Activated CD4-positive, alpha-beta T cell treated with anti-CD3 and anti-CD28 coated beads for 24 hours (primary cell): ENCODE measurements at regions not wholly inside any gene's neighbourhood (a gene's known extent, or its start where the extent isn't known, plus 50 kb on each side); places are given as distances from the start of the nearest gene placed in this dataset.
"Not testable (repeated sequence)": the region's sequence is repeated elsewhere in the genome, so short reads cannot be mapped to it uniquely, and the experiment has no call there.

Experiments used
- DNase-seq, 2 donors: peaks; one replicate each; pipeline ENCODE4 v3.0.0-alpha.2; 2020; ENCODE audit warnings: low read depth in 2 of 2

DNA sequence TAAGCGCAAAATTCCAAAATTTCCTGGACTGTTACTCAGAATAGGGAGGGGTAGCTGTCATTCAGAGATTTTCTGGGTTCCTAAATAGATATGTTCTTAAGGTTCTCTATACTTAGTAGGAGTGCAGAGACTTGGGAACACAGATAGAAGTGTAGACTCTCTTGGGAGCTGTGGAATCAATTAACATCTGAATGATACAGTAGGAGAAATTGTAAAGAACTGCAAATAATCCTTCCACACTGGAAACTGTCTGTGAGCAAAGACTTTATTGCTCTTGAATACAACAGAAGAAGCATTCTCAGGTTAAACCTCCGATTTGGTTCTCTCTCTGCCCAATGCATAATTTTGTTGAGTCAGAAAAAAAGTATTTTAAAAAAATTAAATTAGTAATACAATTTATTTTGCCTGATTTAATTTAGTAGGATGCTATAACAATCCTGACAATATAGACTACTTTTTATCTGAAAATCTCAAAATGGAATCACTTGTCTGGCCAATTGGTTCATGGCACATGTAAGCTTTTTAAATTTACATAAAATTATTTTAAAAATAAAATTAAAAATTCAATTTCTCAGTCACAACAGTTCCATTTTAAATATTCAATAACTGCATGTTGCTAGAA lies 1754.3 kb downstream of the PLA2G4A start:
- no peak for DNase-seq

DNA sequence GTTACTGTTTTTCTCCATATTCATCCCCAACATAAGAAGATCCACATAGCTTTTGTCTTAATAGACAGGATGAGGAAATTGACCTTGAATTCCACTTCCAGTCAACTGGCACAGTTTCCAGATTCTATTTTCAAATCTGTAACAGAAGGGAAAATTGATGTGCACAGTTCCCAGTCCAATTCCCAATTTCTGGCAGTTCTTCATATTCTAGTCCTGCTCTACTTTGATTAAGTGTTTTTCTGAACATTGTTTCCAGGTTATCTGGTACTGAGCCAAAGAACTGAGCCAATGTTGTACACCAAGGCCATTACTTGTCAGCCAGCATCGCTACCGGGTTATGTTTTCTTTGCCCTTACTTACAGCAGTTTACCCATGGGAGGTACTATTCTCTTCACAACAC lies 1755.4 kb downstream of the PLA2G4A start:
- no peak for DNase-seq

DNA sequence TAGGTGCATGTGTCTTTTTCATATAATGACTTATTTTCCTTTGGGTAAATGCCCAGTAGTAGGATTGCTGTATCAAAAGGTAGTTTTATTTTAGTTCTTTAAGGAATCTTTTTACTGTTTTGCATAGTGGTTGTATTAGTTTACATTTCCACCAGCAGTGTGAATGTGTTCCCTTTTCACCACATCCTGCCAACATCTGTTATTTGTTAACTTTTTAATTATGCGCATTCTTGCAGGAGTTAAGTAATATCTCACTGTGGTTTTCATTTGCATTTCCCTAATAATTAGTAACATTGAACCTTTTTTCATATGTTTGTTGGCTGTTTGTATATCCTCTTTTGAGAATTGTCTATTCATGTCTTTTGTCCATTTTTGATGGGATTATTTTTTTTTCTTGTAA lies 1761.9 kb downstream of the PLA2G4A start:
- no peak for DNase-seq

DNA sequence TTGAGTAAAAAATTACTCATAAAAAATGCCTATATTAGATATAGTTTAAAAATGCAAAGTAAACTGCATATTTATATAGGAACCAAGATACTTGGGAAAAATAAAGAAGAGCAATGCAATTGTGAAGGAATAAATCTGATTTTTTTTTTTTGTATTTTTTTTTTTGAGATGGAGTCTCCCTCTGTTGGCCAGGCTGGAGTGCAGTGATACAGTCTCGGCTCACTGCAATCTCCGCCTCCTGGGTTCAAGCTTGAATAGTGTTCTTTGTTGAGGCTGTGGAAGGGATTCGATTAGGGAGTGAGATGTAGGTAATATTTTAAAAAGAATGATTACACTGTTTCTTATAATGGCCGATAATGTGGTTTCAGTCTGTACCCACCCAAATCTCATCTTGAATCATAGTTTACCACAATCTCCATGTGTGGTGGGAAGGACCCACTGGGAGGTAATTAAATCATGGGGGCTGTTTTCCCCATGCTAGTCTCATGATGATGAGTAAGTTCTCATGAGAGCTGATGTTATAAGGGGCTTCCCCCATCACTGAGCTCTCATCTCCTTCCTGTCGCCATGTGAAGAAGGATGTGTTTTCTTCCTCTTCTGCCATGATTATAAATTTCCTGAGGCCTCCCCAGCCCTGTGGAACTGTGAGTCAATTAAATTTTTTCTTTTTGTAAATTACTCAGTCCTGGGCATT lies 1765.9 kb downstream of the PLA2G4A start:
- DNase-seq, result no peak

DNA sequence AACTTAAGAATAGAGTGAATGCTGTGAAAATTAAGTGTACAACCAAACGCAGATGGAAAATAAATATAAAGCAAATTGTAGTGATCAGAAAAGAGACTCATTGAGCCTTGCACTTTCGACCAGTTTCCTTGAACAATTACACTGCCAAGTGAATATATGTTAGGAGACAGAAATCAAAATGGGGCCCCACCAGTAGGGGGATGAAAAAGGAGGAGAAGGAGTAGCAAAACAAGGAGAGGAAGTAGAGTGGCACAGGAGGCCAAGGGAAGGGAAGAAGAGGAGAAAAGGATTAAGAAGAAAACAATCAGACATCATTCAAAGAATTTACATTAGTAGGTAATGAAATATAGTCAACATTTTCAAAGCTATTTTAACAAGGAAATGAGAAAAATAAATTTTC lies 1770.6 kb downstream of the PLA2G4A start:
- DNase-seq, result no peak

DNA sequence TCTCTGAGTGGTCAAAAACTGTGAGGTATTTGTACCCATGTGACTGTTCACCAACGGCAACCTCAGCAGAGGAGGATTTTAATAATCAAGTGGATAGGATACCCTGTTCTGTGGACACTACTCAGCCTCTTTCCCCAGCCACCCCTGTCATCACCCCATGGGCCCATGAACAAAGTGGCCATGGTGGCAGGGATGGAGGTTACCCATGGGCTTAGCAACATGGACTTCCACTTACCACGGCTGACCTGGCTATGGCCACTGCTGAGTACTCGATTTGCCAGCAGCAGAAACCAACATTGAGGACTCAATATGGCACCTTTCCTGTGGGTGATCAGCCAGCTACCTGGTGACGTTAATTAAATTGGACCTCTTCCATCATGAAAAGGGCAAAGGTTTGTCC lies 1782.7 kb downstream of the PLA2G4A start:
- DNase-seq, result no peak

DNA sequence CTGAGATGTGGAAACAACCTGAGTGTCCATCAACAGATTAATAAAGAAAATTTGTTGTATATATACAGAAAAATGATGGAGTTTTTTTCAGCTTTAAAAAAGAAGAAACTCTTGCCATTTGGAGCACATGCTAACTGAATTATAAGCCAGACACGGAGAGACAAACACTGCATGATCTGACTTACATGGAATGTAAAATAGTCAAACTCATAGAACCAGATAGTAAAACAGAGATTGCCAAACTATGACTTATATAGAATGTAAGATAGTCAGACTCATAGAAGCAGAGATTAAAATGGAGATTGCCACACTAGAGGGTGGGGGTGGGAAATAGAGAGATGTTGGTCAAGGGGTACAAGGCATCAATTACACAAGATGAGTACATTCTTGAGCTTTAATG lies 1786.6 kb downstream of the PLA2G4A start:
- DNase-seq, result no peak

DNA sequence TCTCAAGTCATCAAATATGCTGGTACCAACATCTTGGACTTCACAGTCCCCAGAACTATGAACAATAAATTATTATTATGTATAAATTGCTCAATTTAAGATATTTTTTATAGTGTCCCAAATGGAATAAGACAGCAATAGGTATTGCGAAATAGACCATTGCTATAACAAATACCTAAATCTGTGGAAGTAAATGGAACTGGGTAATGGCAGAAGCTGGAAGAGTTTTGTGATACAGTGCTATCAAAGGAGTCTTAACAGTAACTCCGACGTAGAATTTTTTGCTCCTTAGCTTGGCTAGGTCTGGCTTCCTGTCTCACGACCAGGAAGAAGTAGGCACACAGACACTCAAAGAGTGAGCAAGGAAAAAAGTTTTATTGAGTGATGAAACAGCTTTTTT lies 1791.5 kb downstream of the PLA2G4A start:
- no peak for DNase-seq

DNA sequence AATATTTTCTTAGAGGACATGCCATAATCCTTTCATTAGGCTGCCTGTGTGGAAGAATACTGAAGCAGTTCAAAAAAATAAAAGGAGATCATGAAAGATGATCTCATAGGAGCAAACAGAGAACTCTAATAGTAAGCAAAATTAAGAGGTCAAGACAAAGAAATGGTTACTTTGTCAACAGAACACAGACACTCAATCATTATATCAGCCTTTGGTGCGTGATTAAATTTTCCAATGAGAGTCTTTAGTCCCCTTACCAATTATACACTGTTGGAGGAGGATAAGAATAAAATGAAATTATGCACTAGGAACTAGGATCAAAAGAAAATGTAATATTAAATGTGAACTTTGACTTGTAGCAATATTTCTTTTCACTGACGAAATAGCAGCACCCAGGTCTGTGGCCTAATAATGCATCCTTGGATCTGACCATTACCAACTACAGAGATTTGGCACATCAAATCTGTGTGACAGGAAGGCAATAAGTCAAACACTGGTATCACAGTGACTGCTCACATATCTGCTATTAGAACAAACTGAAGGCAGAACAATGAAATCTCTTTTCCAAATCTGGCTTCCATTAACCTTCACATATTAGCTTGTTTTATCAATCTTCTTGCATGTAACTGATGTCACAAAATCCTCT lies 1812.9 kb downstream of the PLA2G4A start:
- no peak for DNase-seq

DNA sequence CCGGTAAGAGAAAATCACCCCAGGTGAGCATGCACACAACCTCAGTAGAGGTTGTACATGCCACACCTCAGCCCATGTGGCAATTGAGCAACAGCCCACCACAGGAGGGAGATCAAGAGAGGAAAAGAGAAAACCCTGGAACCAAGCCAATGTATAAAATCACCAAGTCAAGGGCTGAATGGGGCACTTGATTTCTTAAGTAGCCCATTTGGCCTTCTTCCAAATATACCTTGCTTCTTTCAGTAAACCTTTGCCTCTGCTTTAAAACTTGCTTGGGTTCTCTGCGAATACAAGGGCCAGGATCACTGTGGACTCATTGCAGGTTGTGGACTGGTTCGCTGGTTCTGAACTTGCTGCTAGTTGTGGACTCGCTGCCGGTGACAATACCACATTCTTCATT lies 1814.0 kb downstream of the PLA2G4A start:
- no peak for DNase-seq

DNA sequence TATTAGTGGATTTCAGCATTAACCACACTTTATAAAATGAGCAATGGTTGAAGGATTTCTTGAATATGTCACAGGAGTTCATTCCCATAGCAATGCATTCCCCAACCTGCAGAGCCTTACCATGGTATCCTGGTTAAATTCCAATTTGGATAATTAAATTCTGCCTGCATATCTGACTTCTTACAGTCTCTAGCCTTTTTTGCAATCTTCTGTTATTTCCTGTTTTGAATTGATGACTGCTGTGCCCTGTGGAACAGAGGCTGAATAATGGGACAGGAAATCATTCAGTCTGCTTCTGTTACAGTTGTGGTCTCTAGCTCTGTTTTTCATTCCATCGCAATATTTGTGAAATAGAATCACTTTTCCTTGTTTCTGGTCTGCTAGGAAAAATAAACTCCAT lies 1823.9 kb downstream of the PLA2G4A start:
- no peak for DNase-seq

DNA sequence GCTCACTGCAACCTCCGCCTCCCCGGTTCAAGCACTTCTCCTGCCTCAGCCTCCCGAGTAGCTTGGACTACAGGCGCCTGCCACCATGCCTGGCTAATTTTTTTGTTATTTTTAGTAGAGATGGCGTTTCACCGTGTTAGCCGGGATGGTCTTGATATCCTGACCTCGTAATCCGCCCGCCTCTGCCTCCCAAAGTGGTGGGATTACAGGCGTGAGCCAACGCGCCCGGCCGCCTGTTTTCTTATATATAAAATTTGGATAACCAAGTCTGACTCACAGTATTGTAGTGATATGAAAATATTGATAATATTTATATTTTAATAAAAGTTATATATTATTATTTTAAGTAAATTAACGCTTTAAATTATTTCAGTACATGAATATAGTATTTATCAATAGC lies 1821.7 kb downstream of the BRINP3 start:
- not testable (repeated sequence) for DNase-seq

DNA sequence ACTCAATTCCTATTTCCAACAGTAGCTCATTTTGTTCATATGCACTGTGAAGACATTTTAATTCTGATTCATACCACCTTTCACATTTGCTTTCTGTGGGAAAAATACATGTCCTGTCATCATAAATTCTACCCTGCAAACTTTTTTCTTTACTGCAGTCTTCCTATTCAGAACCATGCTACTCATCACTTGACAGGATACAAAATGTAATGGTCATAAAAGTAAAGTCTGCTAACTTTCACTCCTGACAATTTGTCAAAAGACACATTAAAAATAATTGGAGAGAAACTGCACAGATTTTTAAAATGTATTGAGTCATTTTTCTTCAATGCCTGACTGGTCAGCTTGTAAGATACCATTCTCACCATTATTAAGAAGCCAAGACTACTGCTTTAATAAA lies 1817.1 kb downstream of the BRINP3 start:
- DNase-seq, result no peak

DNA sequence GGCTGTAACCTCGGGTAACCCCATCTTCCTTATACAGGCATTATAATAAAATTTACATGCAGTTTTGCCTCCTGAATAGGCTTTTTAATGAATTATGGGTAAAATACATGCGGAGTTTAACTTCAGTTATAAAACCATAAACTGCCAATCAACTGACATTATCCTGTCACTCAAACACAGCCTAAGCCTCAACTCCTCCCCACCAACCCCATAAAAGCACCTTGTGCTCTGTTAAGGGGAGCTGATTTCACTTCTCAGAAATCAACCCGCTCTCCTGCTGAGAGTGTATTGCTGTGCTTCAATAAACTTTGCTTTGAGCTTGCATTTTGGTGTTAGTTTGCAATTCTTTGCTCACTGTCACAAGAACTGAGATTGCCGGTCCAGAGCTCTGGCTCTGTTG lies 1812.2 kb downstream of the BRINP3 start:
- no peak for DNase-seq

DNA sequence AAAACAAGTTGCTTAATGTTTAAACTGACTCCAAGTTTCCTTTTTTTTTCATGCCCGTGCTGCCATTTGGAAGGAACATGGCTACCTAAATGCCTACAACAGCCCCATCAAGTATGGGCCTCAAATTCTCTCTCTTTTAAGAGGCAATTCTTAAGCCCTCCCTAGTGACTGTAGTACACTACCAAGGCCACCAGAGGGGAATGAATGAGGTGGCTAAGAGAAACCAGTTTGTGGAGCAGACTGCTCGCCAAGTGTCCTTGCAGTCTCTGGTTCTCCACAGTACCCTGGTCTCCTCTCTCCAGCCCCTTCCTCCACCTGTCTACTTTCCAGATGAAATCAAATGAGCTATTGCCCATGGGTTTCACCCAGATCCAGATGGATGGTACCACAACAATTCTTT lies 1809.6 kb downstream of the BRINP3 start:
- DNase-seq, result no peak

DNA sequence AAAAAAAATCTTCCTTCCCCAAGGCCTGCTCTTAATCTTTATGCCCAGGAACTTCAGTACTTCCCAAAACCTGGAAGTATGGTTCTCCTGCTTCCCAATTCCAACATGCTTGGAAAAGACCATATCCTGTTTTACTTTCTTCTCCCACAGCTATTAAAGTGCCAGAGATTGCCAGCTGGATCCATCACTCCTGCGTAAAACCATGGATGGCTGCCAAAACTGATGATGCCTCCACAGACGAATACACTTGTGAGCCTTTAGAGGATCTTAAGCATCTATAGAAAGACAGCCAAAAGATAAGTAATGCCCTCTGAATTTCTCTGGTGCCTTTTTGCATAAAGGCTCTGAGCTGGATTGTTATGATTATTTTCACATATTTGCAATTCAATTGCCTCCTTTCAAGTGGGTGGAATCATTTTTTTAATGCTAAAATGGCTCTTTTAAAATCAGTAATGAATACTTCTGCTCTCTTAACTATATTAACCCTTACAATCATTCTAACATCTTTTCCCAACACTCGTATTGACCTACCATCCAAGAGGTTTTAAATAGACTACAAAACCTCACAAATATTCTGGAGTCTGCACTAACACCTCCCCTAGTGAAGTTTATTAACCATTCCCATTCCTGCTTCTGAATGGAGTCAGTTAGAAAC lies 1807.8 kb downstream of the BRINP3 start:
- no peak for DNase-seq

DNA sequence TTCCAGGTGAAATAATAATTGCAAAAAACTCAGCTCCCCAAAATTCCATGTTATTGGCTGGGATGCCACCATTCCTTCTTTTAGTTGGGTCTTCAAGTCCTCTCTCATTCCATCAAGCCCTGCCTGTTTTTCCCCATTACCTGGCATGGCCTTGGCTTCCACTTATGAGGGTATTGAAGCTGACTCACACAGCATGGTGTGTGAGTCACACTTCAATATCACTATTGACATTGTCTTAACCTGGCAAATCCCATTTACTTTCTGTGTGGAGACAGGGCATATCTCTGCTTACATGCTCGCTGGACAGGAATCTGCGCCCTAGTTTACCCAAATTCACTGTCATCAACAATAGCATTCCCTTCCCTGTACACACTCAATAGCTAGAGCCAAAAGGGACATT lies 1806.8 kb downstream of the BRINP3 start:
- DNase-seq, result no peak

DNA sequence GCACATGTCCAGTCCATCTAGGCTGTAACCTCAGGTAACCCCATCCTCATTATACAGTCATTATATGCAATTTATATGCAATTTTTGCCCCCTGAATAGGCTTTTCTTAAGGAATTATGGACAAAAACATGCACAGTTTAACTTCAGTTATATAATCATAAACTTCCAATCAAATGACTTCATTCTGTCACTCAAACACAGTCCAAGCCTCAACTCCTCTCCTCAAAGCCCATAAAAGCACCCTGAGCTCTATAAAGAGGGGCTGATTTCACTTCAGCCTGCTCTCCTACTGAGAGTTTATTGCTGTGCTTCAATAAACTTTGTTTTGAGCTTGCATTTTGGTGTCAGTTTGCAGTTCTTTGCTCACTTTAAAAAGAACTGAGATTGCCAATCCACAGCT lies 1805.5 kb downstream of the BRINP3 start:
- no peak for DNase-seq

DNA sequence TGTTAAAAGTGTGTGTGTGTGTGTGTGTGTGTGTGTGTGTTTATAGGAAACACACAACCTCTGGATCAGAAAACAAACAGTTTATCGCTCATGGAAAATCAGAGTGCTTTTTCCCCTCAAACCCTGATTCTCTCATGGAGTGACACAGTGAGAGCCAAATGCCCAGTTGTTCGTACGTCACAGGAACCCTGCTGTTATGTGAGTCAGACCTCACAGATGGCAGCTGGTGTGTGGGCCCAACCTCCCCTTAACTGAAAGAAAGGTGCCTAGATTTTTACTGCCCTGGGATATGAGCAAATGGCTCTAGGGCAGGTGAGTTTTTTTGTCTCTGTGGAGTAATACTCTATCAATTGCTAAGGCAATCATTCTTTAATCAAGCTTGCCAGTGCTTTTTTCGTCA lies 1788.1 kb downstream of the BRINP3 start:
- no peak for DNase-seq

DNA sequence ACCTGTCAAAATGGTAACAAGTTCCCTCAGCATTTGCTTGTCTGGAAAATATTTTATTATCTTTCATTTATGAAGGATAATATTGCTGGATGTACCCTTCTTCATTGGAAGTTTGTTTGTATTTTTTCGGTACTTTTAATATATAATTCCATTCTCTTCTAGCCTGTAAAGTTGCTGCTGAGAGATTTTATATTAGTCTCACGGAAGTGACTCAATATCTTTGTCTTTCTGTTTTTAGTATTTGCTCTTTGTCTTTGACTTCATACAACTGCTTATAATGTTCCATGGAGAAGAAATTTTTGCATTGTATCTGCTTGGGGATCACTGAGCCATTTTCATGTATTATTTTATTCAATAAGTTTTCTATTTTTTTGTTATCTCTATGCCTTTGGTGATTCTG lies 1777.5 kb downstream of the BRINP3 start:
- DNase-seq, result no peak

DNA sequence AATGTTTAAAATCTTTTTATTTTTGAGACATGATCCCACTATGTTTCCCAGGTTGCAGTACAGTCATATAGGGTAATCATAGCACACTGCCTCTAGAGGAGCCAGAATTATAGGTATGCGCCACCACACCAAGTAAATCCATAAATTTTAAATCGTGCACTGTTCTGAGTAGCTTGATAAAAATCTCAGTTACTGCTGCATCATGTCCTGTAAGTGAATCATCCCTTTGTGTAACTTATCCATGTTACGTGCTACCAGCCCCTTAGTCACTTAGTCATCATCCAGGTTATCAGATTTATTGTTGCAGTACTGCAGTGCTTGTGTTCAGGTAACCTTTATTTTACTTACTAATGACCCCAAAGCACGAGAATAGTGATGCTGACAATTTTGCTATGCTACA lies 1770.9 kb downstream of the BRINP3 start:
- no peak for DNase-seq

DNA sequence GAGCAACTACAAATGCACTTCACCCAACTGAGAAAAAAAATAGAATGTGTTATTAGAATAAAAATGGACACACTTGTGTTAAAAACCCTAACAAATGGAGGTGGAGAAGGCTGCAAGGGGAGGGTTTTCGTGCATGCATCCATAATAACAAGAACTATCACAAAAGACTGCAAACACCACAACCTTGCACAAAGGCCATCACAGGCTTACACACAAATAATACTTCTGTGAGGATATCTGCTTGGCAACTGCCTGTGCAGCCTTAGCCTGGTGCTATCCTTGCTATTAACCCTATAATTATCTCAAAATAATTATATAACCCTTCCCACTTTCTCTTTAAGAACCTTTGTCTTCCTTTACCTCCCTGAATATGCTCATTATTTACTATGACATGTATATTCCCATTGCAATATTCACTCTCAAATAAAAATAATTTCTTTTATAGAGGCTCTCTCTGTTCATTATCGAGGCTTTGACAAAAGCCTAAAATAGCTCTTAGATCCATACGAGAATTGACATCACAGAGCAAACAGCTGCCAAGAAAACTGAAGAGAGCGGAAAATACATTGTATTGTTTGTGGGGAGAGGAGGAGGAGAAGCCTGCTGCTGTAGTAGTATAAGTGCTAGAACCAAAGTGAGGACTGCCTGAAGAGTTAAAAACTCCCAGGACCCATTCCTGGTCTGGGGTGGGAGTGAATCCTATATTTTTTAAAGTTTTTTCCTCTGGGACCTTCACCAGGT lies 1768.7 kb downstream of the BRINP3 start:
- no peak for DNase-seq
